ENCODE measurements at regions not wholly inside any gene's neighbourhood (a gene's known extent, or its start where the extent isn't known, plus 50 kb on each side); places are given as distances from the start of the nearest gene placed in this dataset.

GRCh38 chr4:11130195-11130970, 298.3 kb downstream of the HS3ST1 start:
- no peak overlapping the region for H3K27ac ChIP-seq

GRCh38 chr4:11120435-11120834, 308.3 kb downstream of the HS3ST1 start:
- no peak for TF ChIP-seq ZFX (IDR thresholded peaks at IDR 0.05)
- no peak for TF ChIP-seq CTCF (conservative IDR thresholded peaks at IDR 0.05)
- H3K27ac ChIP-seq: no peak overlapping the region

More at GRCh38 chr4:11130195-11130970, 298.3 kb downstream of the HS3ST1 start:
- no peak for TF ChIP-seq ZFX (IDR thresholded peaks at IDR 0.05)
- no peak for TF ChIP-seq CTCF (conservative IDR thresholded peaks at IDR 0.05)

GRCh38 chr4:11119474-11119873, 309.2 kb downstream of the HS3ST1 start:
- no peak overlapping the region for H3K27ac ChIP-seq
- TF ChIP-seq ZFX (IDR thresholded peaks at IDR 0.05): no peak
- TF ChIP-seq CTCF (conservative IDR thresholded peaks at IDR 0.05): no peak

GRCh38 chr4:11118513-11118912, 310.2 kb downstream of the HS3ST1 start:
- TF ChIP-seq CTCF (conservative IDR thresholded peaks at IDR 0.05): no peak
- TF ChIP-seq ZFX (IDR thresholded peaks at IDR 0.05): no peak

GRCh38 chr4:11116940-11117339, 311.8 kb downstream of the HS3ST1 start:
- H3K27ac ChIP-seq: no peak overlapping the region
- TF ChIP-seq ZFX (IDR thresholded peaks at IDR 0.05) (no peak), CTCF (conservative IDR thresholded peaks at IDR 0.05) (no peak)

More at GRCh38 chr4:11118513-11118912, 310.2 kb downstream of the HS3ST1 start:
- H3K27ac ChIP-seq: no peak overlapping the region

GRCh38 chr4:11111876-11112275, 316.8 kb downstream of the HS3ST1 start:
- H3K27ac ChIP-seq: no peak overlapping the region
- no peak for TF ChIP-seq ZFX (IDR thresholded peaks at IDR 0.05)
- no peak for TF ChIP-seq CTCF (conservative IDR thresholded peaks at IDR 0.05)

- no peak overlapping the region for H3K27ac ChIP-seq
- no peak for TF ChIP-seq CTCF (conservative IDR thresholded peaks at IDR 0.05)
- TF ChIP-seq ZFX (IDR thresholded peaks at IDR 0.05): no peak
Observed at GRCh38 chr4:11111370-11111769, 317.3 kb downstream of the HS3ST1 start.
